Karpas-422 (cell line): ENCODE measurements at regions not wholly inside any gene's neighbourhood (a gene's known extent, or its start where the extent isn't known, plus 50 kb on each side); places are given as distances from the start of the nearest gene placed in this dataset.

Source experiments
- DNase-seq: peaks from one replicate; pipeline ENCODE4 v3.0.0-alpha.2; 2015
- H2AFZ ChIP-seq: fragments of 200-600 bp; sonication (generic); 2 replicates; pipeline ENCODE4 v1.6.1; 2014; ENCODE audit warnings: antibody characterized with exemption, low read length, mixed read lengths
- H3K27ac ChIP-seq: fragments of 200-600 bp; sonication (generic); 2 replicates; pipeline ENCODE4 v1.5.1; 2014; ENCODE audit warnings: mild to moderate bottlenecking, low read length, moderate library complexity
- H3K27me3 ChIP-seq: fragments of 200-600 bp; sonication (generic); 2 replicates; pipeline ENCODE4 v1.6.1; 2014; ENCODE audit warnings: low read length, mixed read lengths
- H3K36me3 ChIP-seq: fragments of 200-600 bp; sonication (generic); 2 replicates; pipeline ENCODE4 v1.6.1; 2014; ENCODE audit warnings: low read length, mixed read lengths; ENCODE audit not compliant: insufficient read depth
- H3K4me1 ChIP-seq: fragments of 200-600 bp; sonication (generic); 2 replicates; pipeline ENCODE4 v1.6.1; 2014; ENCODE audit warnings: mild to moderate bottlenecking, low read length, mixed read lengths
- H3K4me2 ChIP-seq: fragments of 200-600 bp; sonication (generic); 2 replicates; pipeline ENCODE4 v1.6.1; 2014; ENCODE audit warnings: low read length, low read depth, mild to moderate bottlenecking; ENCODE audit not compliant: poor library complexity, severe bottlenecking
- H3K4me3 ChIP-seq: fragments of 200-600 bp; sonication (generic); 2 replicates; pipeline ENCODE4 v1.5.1; 2014; ENCODE audit warnings: mild to moderate bottlenecking, antibody characterized with exemption, low read length, mixed read lengths
- H3K79me2 ChIP-seq: fragments of 200-600 bp; sonication (generic); 2 replicates; pipeline ENCODE4 v1.6.1; 2014; ENCODE audit warnings: mild to moderate bottlenecking, low read length, mixed read lengths
- H3K9ac ChIP-seq: fragments of 200-600 bp; sonication (generic); 2 replicates; pipeline ENCODE4 v1.6.0; 2014; ENCODE audit warnings: low read length
- H3K9me2 ChIP-seq: fragments of 200-600 bp; sonication (generic), shearing (Covaris generic); replicated peaks from 2 replicates; pipeline ENCODE4 v1.6.0; 2014; ENCODE audit warnings: mild to moderate bottlenecking, low read length, moderate library complexity; ENCODE audit not compliant: insufficient read depth
- H3K9me3 ChIP-seq: fragments of 300-700, 200-600 bp; sonication (generic); 2 replicates; pipeline ENCODE4 v1.6.1; 2014; ENCODE audit warnings: low read length, mixed read lengths
- H4K20me1 ChIP-seq: fragments of 200-600 bp; sonication (generic); 2 replicates; pipeline ENCODE4 v1.6.1; 2014; ENCODE audit warnings: mild to moderate bottlenecking, antibody characterized with exemption, low read length, low read depth; ENCODE audit not compliant: insufficient read depth

- Histone ChIP-seq H3K9ac (no peak overlapping the region), H3K36me3 (no peaks in the 10 kb centered on the region), H3K9me3 (no peaks in the 10 kb centered on the region), H3K4me2 (no peak overlapping the region), H3K4me3 (no peak overlapping the region), H4K20me1 (no peaks in the 10 kb centered on the region), H3K79me2 (no peaks in the 10 kb centered on the region), H2AFZ (no peak overlapping the region), H3K27me3 (no peaks in the 10 kb centered on the region), H3K4me1 (no peaks in the 10 kb centered on the region), H3K9me2 (no peaks in the 10 kb centered on the region), H3K27ac (no peak overlapping the region)
- DNase-seq = no peak
Observed at GRCh38 chr1:94716965-94717364, 103.2 kb upstream of the SLC44A3 start.

DNA sequence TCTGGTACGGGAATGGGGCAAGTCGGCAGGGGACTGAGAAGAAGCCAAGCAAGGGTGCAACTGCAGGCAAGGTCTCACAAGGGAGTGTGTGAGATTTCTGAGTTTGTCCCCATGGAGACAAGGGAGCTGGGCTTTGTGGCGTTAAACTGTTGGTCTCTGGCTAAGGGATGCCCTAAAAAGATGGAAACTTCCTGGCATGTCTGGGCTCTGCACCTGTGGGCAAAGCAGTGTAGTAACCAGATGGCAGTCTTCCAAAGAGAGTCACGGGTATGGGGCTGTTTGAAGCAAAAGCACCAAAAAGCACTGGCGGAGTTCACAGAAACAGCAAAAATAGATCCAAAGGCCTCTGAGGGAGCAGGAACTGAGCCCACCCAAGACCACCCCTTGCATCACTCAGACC, 104.8 kb upstream of the SLC44A3 start:
- Histone ChIP-seq H2AFZ (no peak overlapping the region), H3K27me3 (no peaks in the 10 kb centered on the region), H3K9me2 (no peaks in the 10 kb centered on the region), H3K36me3 (no peaks in the 10 kb centered on the region), H3K4me3 (no peak overlapping the region), H3K9me3 (no peaks in the 10 kb centered on the region), H3K9ac (no peak overlapping the region), H3K4me1 (no peaks in the 10 kb centered on the region), H4K20me1 (no peaks in the 10 kb centered on the region), H3K4me2 (no peak overlapping the region), H3K27ac (no peak overlapping the region), H3K79me2 (no peaks in the 10 kb centered on the region)
- no peak for DNase-seq

- no peaks in the 10 kb centered on the region for H4K20me1 ChIP-seq
- no peak overlapping the region for H3K4me2 ChIP-seq
- H3K36me3 ChIP-seq = no peaks in the 10 kb centered on the region
- no peaks in the 10 kb centered on the region for H3K4me1 ChIP-seq
- H2AFZ ChIP-seq = no peak overlapping the region
- no peak overlapping the region for H3K27ac ChIP-seq
- H3K9me3 ChIP-seq = no peaks in the 10 kb centered on the region
- no peak overlapping the region for H3K4me3 ChIP-seq
- H3K9ac ChIP-seq = no peak overlapping the region
- no peaks in the 10 kb centered on the region for H3K27me3 ChIP-seq
- H3K79me2 ChIP-seq = no peaks in the 10 kb centered on the region
- no peaks in the 10 kb centered on the region for H3K9me2 ChIP-seq
- no peak for DNase-seq
Observed at GRCh38 chr1:94714552-94714951, 105.6 kb upstream of the SLC44A3 start.

DNA sequence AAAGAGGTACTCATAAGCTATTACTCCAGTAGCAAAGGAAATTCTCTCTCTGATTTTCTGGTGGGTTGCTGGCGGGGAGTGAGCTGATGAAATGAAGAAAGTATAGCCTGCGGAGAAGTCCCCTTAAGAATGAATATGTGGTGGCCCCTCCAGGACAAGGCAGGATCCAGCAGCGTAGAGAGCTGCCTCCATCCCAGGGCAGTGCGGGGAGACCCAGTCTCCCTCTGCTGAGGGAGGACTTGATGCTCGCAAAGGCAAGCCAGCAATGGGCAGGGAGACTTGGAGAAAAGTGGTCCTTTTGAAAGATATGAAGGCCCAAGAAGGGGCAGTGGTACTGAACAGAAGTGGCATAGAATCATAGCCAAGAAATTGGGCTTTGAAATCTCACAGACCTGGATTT, 106.0 kb upstream of the SLC44A3 start:
- no peak overlapping the region for H3K4me2 ChIP-seq

DNA sequence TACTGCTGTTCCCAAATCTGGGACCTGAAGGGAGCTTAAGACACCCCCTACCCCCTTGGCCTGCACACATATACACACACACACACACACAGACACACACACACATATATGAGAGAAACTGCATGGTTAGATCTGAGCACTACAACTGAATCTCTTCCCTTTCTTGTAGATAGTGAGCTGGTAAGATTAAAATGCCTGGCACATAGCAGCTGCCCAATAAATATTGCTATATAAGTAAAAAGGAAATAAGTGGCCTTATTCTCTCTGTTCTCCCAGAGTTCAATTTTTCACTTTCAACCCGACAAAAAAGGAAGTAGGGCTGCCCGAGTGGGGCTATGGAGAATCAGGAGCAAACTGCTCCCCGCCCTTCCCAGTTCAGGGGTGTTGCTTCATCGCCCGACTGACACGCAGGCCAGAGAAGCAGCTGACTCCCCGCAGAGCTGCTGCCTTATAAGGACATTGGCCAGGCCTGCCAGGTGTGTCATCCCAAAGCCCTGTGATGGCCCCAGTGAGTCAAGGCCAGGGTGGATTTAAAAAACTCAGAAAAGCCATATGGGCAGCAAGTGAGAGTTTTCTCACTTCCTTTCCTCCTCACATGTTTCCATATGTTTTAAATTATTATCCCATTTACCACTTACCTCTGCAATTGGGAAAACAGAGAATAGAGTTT, 106.5 kb upstream of the SLC44A3 start:
- no peak overlapping the region for H2AFZ ChIP-seq
- H3K9me2 ChIP-seq = no peaks in the 10 kb centered on the region
- no peaks in the 10 kb centered on the region for H3K36me3 ChIP-seq
- no peaks in the 10 kb centered on the region for H3K27me3 ChIP-seq
- H3K4me2 ChIP-seq = no peak overlapping the region
- H3K9ac ChIP-seq = no peak overlapping the region
- no peaks in the 10 kb centered on the region for H3K79me2 ChIP-seq
- DNase-seq = no peak
- H3K4me3 ChIP-seq = no peak overlapping the region
- H3K27ac ChIP-seq = no peak overlapping the region
- no peaks in the 10 kb centered on the region for H3K9me3 ChIP-seq
- no peaks in the 10 kb centered on the region for H4K20me1 ChIP-seq
- no peaks in the 10 kb centered on the region for H3K4me1 ChIP-seq

More for the DNA sequence above, 106.0 kb upstream of the SLC44A3 start:
- Histone ChIP-seq H3K4me1 (no peaks in the 10 kb centered on the region), H3K9me2 (no peaks in the 10 kb centered on the region), H3K9me3 (no peaks in the 10 kb centered on the region), H3K27me3 (no peaks in the 10 kb centered on the region), H2AFZ (no peak overlapping the region), H3K4me3 (no peak overlapping the region), H3K79me2 (no peaks in the 10 kb centered on the region), H3K27ac (no peak overlapping the region), H3K36me3 (no peaks in the 10 kb centered on the region), H4K20me1 (no peaks in the 10 kb centered on the region), H3K9ac (no peak overlapping the region)
- DNase-seq = no peak

DNA sequence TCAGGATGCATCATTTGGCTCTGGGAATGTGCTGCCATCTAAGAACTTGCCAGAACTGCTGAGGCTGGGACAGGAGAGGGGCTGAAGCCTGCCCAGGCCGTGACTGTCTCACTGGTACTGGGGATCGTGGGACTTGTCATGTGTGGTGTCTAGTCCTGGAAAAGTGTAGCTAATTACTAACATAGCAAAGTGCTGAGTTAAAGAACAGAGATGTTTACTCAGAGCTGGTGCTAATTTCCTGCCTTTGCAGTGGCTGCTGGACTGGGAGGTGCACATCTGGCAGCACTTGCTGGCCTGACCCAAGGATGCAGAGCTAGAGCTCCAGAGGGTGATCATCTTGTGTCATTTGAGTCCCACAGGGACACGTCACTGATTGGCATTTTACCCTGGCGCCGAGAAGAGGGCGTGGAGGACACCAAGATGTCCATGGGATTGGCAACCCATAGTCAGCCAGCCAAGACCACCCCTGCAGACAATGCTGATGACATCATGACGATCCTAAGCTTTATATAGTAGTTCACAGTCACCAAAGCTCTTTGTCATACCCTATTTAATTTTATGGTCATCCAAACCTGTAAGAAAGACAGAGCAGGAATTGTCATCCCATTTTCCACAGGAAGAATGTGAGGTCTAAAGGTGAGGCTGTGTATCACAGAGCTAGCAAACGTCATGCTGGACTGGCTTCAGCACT, 110.1 kb upstream of the SLC44A3 start:
- Histone ChIP-seq H3K27ac (no peak overlapping the region), H3K4me1 (no peaks in the 10 kb centered on the region), H3K9me3 (no peaks in the 10 kb centered on the region), H3K9ac (no peak overlapping the region), H3K79me2 (no peaks in the 10 kb centered on the region), H2AFZ (no peak overlapping the region), H3K4me3 (no peak overlapping the region), H3K36me3 (no peaks in the 10 kb centered on the region), H4K20me1 (no peaks in the 10 kb centered on the region), H3K27me3 (no peaks in the 10 kb centered on the region), H3K9me2 (no peaks in the 10 kb centered on the region), H3K4me2 (no peak overlapping the region)
- DNase-seq = no peak

- no peak overlapping the region for H3K4me3 ChIP-seq
- no peaks in the 10 kb centered on the region for H3K9me2 ChIP-seq
- no peaks in the 10 kb centered on the region for H3K36me3 ChIP-seq
- no peaks in the 10 kb centered on the region for H4K20me1 ChIP-seq
- DNase-seq = no peak
- no peaks in the 10 kb centered on the region for H3K27me3 ChIP-seq
- no peaks in the 10 kb centered on the region for H3K4me1 ChIP-seq
- no peaks in the 10 kb centered on the region for H3K79me2 ChIP-seq
- H3K9me3 ChIP-seq = no peaks in the 10 kb centered on the region
- no peak overlapping the region for H3K27ac ChIP-seq
- H2AFZ ChIP-seq = no peak overlapping the region
- no peak overlapping the region for H3K4me2 ChIP-seq
- no peak overlapping the region for H3K9ac ChIP-seq
Observed at GRCh38 chr1:94708811-94709210, 111.3 kb upstream of the SLC44A3 start.

- Histone ChIP-seq H2AFZ (no peak overlapping the region), H3K36me3 (no peaks in the 10 kb centered on the region), H4K20me1 (no peaks in the 10 kb centered on the region), H3K4me1 (no peaks in the 10 kb centered on the region), H3K27ac (no peak overlapping the region), H3K4me3 (no peak overlapping the region), H3K9ac (no peak overlapping the region), H3K4me2 (no peak overlapping the region), H3K9me3 (no peaks in the 10 kb centered on the region), H3K9me2 (no peaks in the 10 kb centered on the region), H3K27me3 (no peaks in the 10 kb centered on the region), H3K79me2 (no peaks in the 10 kb centered on the region)
- no peak for DNase-seq
Observed at GRCh38 chr1:94708299-94708685, 111.9 kb upstream of the SLC44A3 start.
